Sigmoid colon (tissue), 6 donors: ENCODE measurements at regions not wholly inside any gene's neighbourhood (a gene's known extent, or its start where the extent isn't known, plus 50 kb on each side); places are given as distances from the start of the nearest gene placed in this dataset.
"Not testable (repeated sequence)": the region's sequence is repeated elsewhere in the genome, so short reads cannot be mapped to it uniquely, and the experiment has no call there.

Source experiments
- DNase-seq: peaks from one replicate; pipeline ENCODE4 v3.0.0-alpha.2; 2019
- H3K27ac ChIP-seq, 4 donors: fragments of 200-600 bp; sonication (generic); one replicate each; pipeline ENCODE4 v1.5.1; 2016 to 2019; ENCODE audit warnings: mild to moderate bottlenecking in 1 of 4
- H3K27me3 ChIP-seq, 3 donors: fragments of 200-600 bp; sonication (generic); one replicate each; pipeline ENCODE4 v1.5.1; 2019; ENCODE audit warnings: mild to moderate bottlenecking in 1 of 3
- H3K36me3 ChIP-seq, 4 donors: fragments of 200-600 bp; sonication (generic); one replicate each; pipeline ENCODE4 v1.5.1; 2016 to 2019
- H3K4me1 ChIP-seq, 4 donors: fragments of 200-600 bp; sonication (generic); one replicate each; pipeline ENCODE4 v1.5.1; 2017 to 2019
- H3K4me3 ChIP-seq, 4 donors: fragments of 200-600 bp; sonication (generic); one replicate each; pipeline ENCODE4 v1.5.1; 2017 to 2019; ENCODE audit warnings: mild to moderate bottlenecking in 2 of 4, moderate library complexity in 1 of 4
- H3K9me3 ChIP-seq, 4 donors: fragments of 200-600 bp in 3 of 4; sonication (generic) in 3 of 4; one replicate each; pipeline versions ENCODE4 v1.5.1 to v1.6.1; 2013 to 2019
- CTCF ChIP-seq, 4 experiments: fragments of 450-650 bp in 3 of 4; fragments of 200-600 bp in 1 of 4; IDR thresholded peaks; one replicate each; pipeline ENCODE4 v1.5.1; 2016 to 2019; ENCODE audit warnings: antibody characterized with exemption in 4 of 4, mild to moderate bottlenecking in 3 of 4, moderate library complexity in 2 of 4
- EP300 ChIP-seq, 4 donors: sonication (generic); formaldehyde crosslinking; IDR thresholded peaks; one replicate each; pipeline ENCODE4 v1.6.1; 2017; ENCODE audit warnings: antibody characterized with exemption in 4 of 4
- POLR2A ChIP-seq, 2 donors: fragments of 450-650 bp; IDR thresholded peaks; one replicate each; pipeline ENCODE4 v1.6.1; 2016; ENCODE audit warnings: antibody characterized with exemption in 2 of 2, mild to moderate bottlenecking in 2 of 2, moderate library complexity in 2 of 2
- POLR2AphosphoS5 ChIP-seq, 4 donors: sonication (generic); formaldehyde crosslinking; IDR thresholded peaks; one replicate each; pipeline ENCODE4 v1.6.1; 2017; ENCODE audit warnings: antibody characterized with exemption in 4 of 4
- WGBS, 2 donors: extraction: QIAGEN DNeasy Blood & Tissue Kit; methylation state at CpG; one replicate each; pipeline ENCODE4 v1.1.7; 2013; 5-methylcytosine and 5-hydroxymethylcytosine counted together
- intact Hi-C: fragments of 100-400 bp; cut with DNase I; formaldehyde crosslinking; loops from one replicate; pipeline ENCODE4 v1.15.1; 2023
- donor health status: healthy with polysubstance abuse.
- donor health status: healthy.

- Histone ChIP-seq H3K9me3 (no peaks in the 10 kb centered on the region), H3K4me3 (no peak overlapping the region), H3K27me3 (no peaks in the 10 kb centered on the region), H3K27ac (no peak overlapping the region), H3K36me3 (no peaks in the 10 kb centered on the region), H3K4me1 (no peaks in the 10 kb centered on the region)
- DNase-seq: peak; percentile 48
- TF ChIP-seq POLR2AphosphoS5 (IDR thresholded peaks at IDR 0.05) (no peak), EP300 (IDR thresholded peaks at IDR 0.05) (no peak), CTCF (IDR thresholded peaks at IDR 0.05) (no peak), POLR2A (IDR thresholded peaks at IDR 0.05) (no peak)
- intact Hi-C loops: no loop called here
- WGBS, 2 donors: 22 to 63% methylated on average over 18 of the region's 18 CpGs
Observed at GRCh38 chr2:120511536-120511935, 165.6 kb downstream of the INHBB start.

- no peak for TF ChIP-seq EP300 (IDR thresholded peaks at IDR 0.05)
- TF ChIP-seq CTCF (IDR thresholded peaks at IDR 0.05): no peak
- no peak for TF ChIP-seq POLR2A (IDR thresholded peaks at IDR 0.05)
- TF ChIP-seq POLR2AphosphoS5 (IDR thresholded peaks at IDR 0.05): no peak
- Histone ChIP-seq H3K27ac (no peak overlapping the region), H3K9me3 (no peaks in the 10 kb centered on the region), H3K27me3 (no peaks in the 10 kb centered on the region), H3K4me1 (no peaks in the 10 kb centered on the region), H3K36me3 (no peaks in the 10 kb centered on the region), H3K4me3 (no peak overlapping the region)
- intact Hi-C loops: no loop called here
- WGBS, 2 donors: 71 to 76% methylated on average over 19 of the region's 19 CpGs
- peak; percentile 48 for DNase-seq
Observed at GRCh38 chr2:120511947-120512710, 166.2 kb downstream of the INHBB start.

GRCh38 chr2:120513776-120514357, 167.9 kb downstream of the INHBB start:
- Histone ChIP-seq H3K36me3 (no peaks in the 10 kb centered on the region), H3K27me3 (peaks cover 0 to 4% (median 0%) of the 10 kb centered on the region in 3 donors), H3K4me1 (no peaks in the 10 kb centered on the region), H3K4me3 (no peak overlapping the region), H3K9me3 (no peaks in the 10 kb centered on the region), H3K27ac (no peak overlapping the region)
- WGBS, 2 donors: 90% methylated on average over 10 of the region's 10 CpGs
- intact Hi-C loops: no loop called here
- peak; percentile 48 for DNase-seq
- no peak for TF ChIP-seq CTCF (IDR thresholded peaks at IDR 0.05)
- TF ChIP-seq POLR2A (IDR thresholded peaks at IDR 0.05): no peak
- no peak for TF ChIP-seq EP300 (IDR thresholded peaks at IDR 0.05)
- TF ChIP-seq POLR2AphosphoS5 (IDR thresholded peaks at IDR 0.05): no peak

- peak; percentile 41 for DNase-seq
- Histone ChIP-seq H3K9me3 (no peaks in the 10 kb centered on the region), H3K27me3 (peaks cover 0 to 4% (median 0%) of the 10 kb centered on the region in 3 donors), H3K4me3 (no peak overlapping the region), H3K36me3 (no peaks in the 10 kb centered on the region), H3K27ac (no peak overlapping the region), H3K4me1 (no peaks in the 10 kb centered on the region)
- TF ChIP-seq EP300 (IDR thresholded peaks at IDR 0.05) (no peak), POLR2AphosphoS5 (IDR thresholded peaks at IDR 0.05) (no peak), CTCF (IDR thresholded peaks at IDR 0.05) (no peak), POLR2A (IDR thresholded peaks at IDR 0.05) (no peak)
- 82 to 86% methylated on average over 8 of the region's 8 CpGs for WGBS, 2 donors
- intact Hi-C loops: no loop called here
Observed at GRCh38 chr2:120514521-120514920, 168.6 kb downstream of the INHBB start.

GRCh38 chr2:120515066-120515758, 169.3 kb downstream of the INHBB start:
- H3K4me3 ChIP-seq, H3K36me3 ChIP-seq, H3K27ac ChIP-seq, H3K4me1 ChIP-seq, intact Hi-C loops, H3K27me3 ChIP-seq, DNase-seq, H3K9me3 ChIP-seq: not testable (repeated sequence)
- WGBS, 2 donors: 98 to 99% methylated on average over 1 of the region's 1 CpG
